HCT116 (cell line): ENCODE measurements at regions not wholly inside any gene's neighbourhood (a gene's known extent, or its start where the extent isn't known, plus 50 kb on each side); places are given as distances from the start of the nearest gene placed in this dataset.

ENCODE experiments used
- ATAC-seq: fragments of 200-7000 bp; cut with Tn5 transposase; 2 replicates; pipeline ENCODE4 v1.9.1; 2020; ENCODE audit warnings: mild to moderate bottlenecking, moderate library complexity
- BruUV-seq: library from RNA; stranded (reverse); fragments of 400-500 nt; replicated peaks from 2 replicates; lab custom pipeline; 2021; lab: Mats Ljungman, UMichigan
- CTCF ChIA-PET: fragments of 300-600 bp; sonication (Branson Sonifier 250); formaldehyde crosslinking; loops from one replicate; lab custom pipeline; 2021; ENCODE audit warnings: antibody characterized with exemption; lab: Charles Lee
- POLR2A ChIA-PET: fragments of 300-600, 350-600 bp; sonication (Branson Sonifier 250); formaldehyde crosslinking; loops from one replicate; lab custom pipeline; 2021; ENCODE audit warnings: antibody characterized with exemption; lab: Charles Lee
- RAD21 ChIA-PET, 2 experiments: fragments of 300-600 bp; sonication (Branson Sonifier 250); formaldehyde crosslinking; loops; one replicate each; lab custom pipeline; 2023; ENCODE audit warnings: low total read pairs in 2 of 2; ENCODE audit not compliant: uncharacterized antibody in 2 of 2, unreplicated experiment in 2 of 2, low non-redundant PET in 1 of 2; lab: Charles Lee
- DNase-seq: peaks from one replicate; pipeline ENCODE4 v3.0.0-alpha.2; 2010; ENCODE audit warnings: low read depth, low spot score
- H2AFZ ChIP-seq: fragments of 200-600 bp; shearing (Covaris generic), sonication (generic); 2 replicates; pipeline ENCODE4 v1.6.1; 2017; ENCODE audit warnings: low read depth, mixed run types, mixed read lengths, antibody characterized with exemption, low read length; ENCODE audit not compliant: poor library complexity, severe bottlenecking
- H3K27ac ChIP-seq: 2 replicates; pipeline ENCODE4 v1.5.1; 2012; ENCODE audit warnings: low read depth, low read length
- H3K27me3 ChIP-seq: fragments of 200-600 bp; sonication (generic); 2 replicates; pipeline ENCODE4 v1.6.1; 2016; ENCODE audit warnings: mixed run types, low read length, mixed read lengths; ENCODE audit not compliant: insufficient read depth
- H3K36me3 ChIP-seq, 2 experiments: fragments of 200-500 bp in 1 of 2; fragments of 200-600 bp in 1 of 2; sonication (Bioruptor generic) in 1 of 2; sonication (generic) in 1 of 2; 2 replicates each; pipeline versions ENCODE4 v1.5.1 to v1.6.1; 2014 to 2016; ENCODE audit warnings: low read length in 2 of 2, inconsistent platforms in 1 of 2, mixed read lengths in 1 of 2, mixed run types in 1 of 2; ENCODE audit not compliant: insufficient read depth in 2 of 2, control insufficient read depth in 1 of 2
- H3K4me1 ChIP-seq, 2 experiments: fragments of 200-600 bp in 1 of 2; sonication (generic) in 1 of 2; 2 replicates each; pipeline versions ENCODE4 v1.5.1 to v1.6.1; 2012 to 2017; ENCODE audit warnings: low read length in 2 of 2, inconsistent platforms in 1 of 2, mild to moderate bottlenecking in 1 of 2, mixed read lengths in 1 of 2, mixed run types in 1 of 2, moderate library complexity in 1 of 2; ENCODE audit not compliant: insufficient read depth in 2 of 2, control insufficient read depth in 1 of 2
- H3K4me2 ChIP-seq: fragments of 200-600 bp; sonication (generic); 2 replicates; pipeline ENCODE4 v1.6.1; 2017; ENCODE audit warnings: mixed run types, low read length, mixed read lengths
- H3K4me3 ChIP-seq, 2 experiments: fragments of 200-600 bp in 1 of 2; sonication (generic) in 1 of 2; replicated peaks in 1 of 2; 2 replicates each; pipeline ENCODE4 v1.5.1; 2011 to 2016; ENCODE audit warnings: low read length in 2 of 2, control low read depth in 1 of 2, low read depth in 1 of 2, mild to moderate bottlenecking in 1 of 2, mixed read lengths in 1 of 2, mixed run types in 1 of 2
- H3K79me2 ChIP-seq: fragments of 200-600 bp; sonication (generic); 2 replicates; pipeline ENCODE4 v1.6.1; 2017; ENCODE audit warnings: mild to moderate bottlenecking, mixed run types, low read length, moderate library complexity, mixed read lengths; ENCODE audit not compliant: insufficient read depth
- H3K9ac ChIP-seq: fragments of 200-600 bp; sonication (generic); 2 replicates; pipeline ENCODE4 v1.6.1; 2016; ENCODE audit warnings: low read length, mixed read lengths
- H3K9me2 ChIP-seq: fragments of 200-600 bp; sonication (generic), shearing (Covaris generic); 2 replicates; pipeline ENCODE4 v1.6.1; 2017; ENCODE audit warnings: mixed run types, mild to moderate bottlenecking, moderate library complexity; ENCODE audit not compliant: insufficient read depth
- H3K9me3 ChIP-seq, 2 experiments: fragments of 200-500 bp in 1 of 2; fragments of 200-600 bp in 1 of 2; sonication (Bioruptor generic) in 1 of 2; sonication (generic) in 1 of 2; 2 replicates each; pipeline ENCODE4 v1.6.1; 2014 to 2017; ENCODE audit warnings: low read length in 2 of 2, mixed read lengths in 2 of 2, inconsistent platforms in 1 of 2, low read depth in 1 of 2, mild to moderate bottlenecking in 1 of 2, mixed run types in 1 of 2, moderate library complexity in 1 of 2; ENCODE audit not compliant: control insufficient read depth in 1 of 2, insufficient read depth in 1 of 2
- H4K20me1 ChIP-seq: fragments of 200-600 bp; sonication (generic), shearing (Covaris generic); 2 replicates; pipeline ENCODE4 v1.6.1; 2017; ENCODE audit warnings: mixed run types, mild to moderate bottlenecking, moderate library complexity; ENCODE audit not compliant: insufficient read depth
- CBX3 ChIP-seq: IDR thresholded peaks from 2 replicates; pipeline ENCODE4 v1.6.1; 2012; ENCODE audit warnings: low read depth
- CEBPB ChIP-seq: IDR thresholded peaks from 2 replicates; pipeline ENCODE4 v1.6.1; 2012; ENCODE audit warnings: low read depth
- EGR1 ChIP-seq: IDR thresholded peaks from 2 replicates; pipeline ENCODE4 v1.6.1; 2012; ENCODE audit warnings: low read depth
- ELF1 ChIP-seq: IDR thresholded peaks from 2 replicates; pipeline ENCODE4 v1.6.1; 2012; ENCODE audit warnings: low read depth, borderline replicate concordance
- EZH2 ChIP-seq: fragments of 200-600 bp; sonication (generic); IDR thresholded peaks from 2 replicates; pipeline ENCODE4 v1.6.1; 2017; ENCODE audit warnings: antibody characterized with exemption, mixed run types
- EZH2phosphoT487 ChIP-seq: fragments of 200-600 bp; IDR thresholded peaks from 2 replicates; pipeline ENCODE4 v1.6.1; 2018; ENCODE audit warnings: antibody characterized with exemption, borderline replicate concordance
- FOSL1 ChIP-seq: IDR thresholded peaks from 2 replicates; pipeline ENCODE4 v1.6.1; 2012; ENCODE audit warnings: low read depth
- POLR2A ChIP-seq: IDR thresholded peaks from 2 replicates; pipeline ENCODE4 v1.7.0; 2011; ENCODE audit warnings: borderline replicate concordance; ENCODE audit not compliant: insufficient read depth, insufficient read length; ENCODE audit errors: extremely low read depth
- RAD21 ChIP-seq: IDR thresholded peaks from 2 replicates; pipeline ENCODE4 v1.6.1; 2012; ENCODE audit warnings: low read depth, mild to moderate bottlenecking
- REST ChIP-seq: IDR thresholded peaks from 2 replicates; pipeline ENCODE4 v1.6.1; 2012; ENCODE audit warnings: low read depth
- SIN3A ChIP-seq: IDR thresholded peaks from 2 replicates; pipeline ENCODE4 v1.6.1; 2012; ENCODE audit warnings: low read depth
- SRF ChIP-seq: IDR thresholded peaks from 2 replicates; pipeline ENCODE4 v1.6.1; 2012; ENCODE audit warnings: low read depth
- TCF7L2 ChIP-seq: IDR thresholded peaks from 2 replicates; pipeline ENCODE4 v1.7.0; 2011; ENCODE audit warnings: borderline replicate concordance, inconsistent platforms; ENCODE audit not compliant: insufficient read depth, insufficient read length; ENCODE audit errors: extremely low read depth
- YY1 ChIP-seq: IDR thresholded peaks from 2 replicates; pipeline ENCODE4 v1.6.1; 2011; ENCODE audit warnings: low read length, low read depth, moderate library complexity, mild to moderate bottlenecking; ENCODE audit not compliant: insufficient replicate concordance; ENCODE audit errors: extremely low read depth
- ZNF274 ChIP-seq: fragments of 200-500 bp; sonication (Bioruptor generic); IDR thresholded peaks from 2 replicates; pipeline ENCODE4 v1.6.1; 2014; ENCODE audit warnings: mild to moderate bottlenecking, low read depth, low read length, inconsistent platforms
- intact Hi-C: fragments of 100-400 bp; cut with micrococcal nuclease; formaldehyde crosslinking; loops from 2 replicates; pipeline ENCODE4 v1.10.0; 2022
- TF ChIP-seq, protein P1 (sequence below), 3 experiments: fragments of 200-600 bp in 1 of 3; sonication (generic) in 1 of 3; IDR thresholded peaks in 2 of 3; conservative IDR thresholded peaks in 1 of 3; 2 replicates each; pipeline ENCODE4 v1.5.1; 2012 to 2017; ENCODE audit warnings: low read depth in 2 of 3, low read length in 2 of 3, antibody characterized with exemption in 1 of 3, borderline replicate concordance in 1 of 3, control low read depth in 1 of 3, mild to moderate bottlenecking in 1 of 3, mixed read lengths in 1 of 3, mixed run types in 1 of 3, moderate library complexity in 1 of 3; ENCODE audit not compliant: insufficient read depth in 1 of 3
- TF ChIP-seq, protein P2 (sequence below): IDR thresholded peaks from 2 replicates; pipeline ENCODE4 v1.6.1; 2011; ENCODE audit warnings: mild to moderate bottlenecking, low read length, moderate library complexity; ENCODE audit not compliant: insufficient replicate concordance; ENCODE audit errors: extremely low read depth
- TF ChIP-seq, protein P3 (sequence below): IDR thresholded peaks from 2 replicates; pipeline ENCODE4 v1.6.1; 2012

DNA sequence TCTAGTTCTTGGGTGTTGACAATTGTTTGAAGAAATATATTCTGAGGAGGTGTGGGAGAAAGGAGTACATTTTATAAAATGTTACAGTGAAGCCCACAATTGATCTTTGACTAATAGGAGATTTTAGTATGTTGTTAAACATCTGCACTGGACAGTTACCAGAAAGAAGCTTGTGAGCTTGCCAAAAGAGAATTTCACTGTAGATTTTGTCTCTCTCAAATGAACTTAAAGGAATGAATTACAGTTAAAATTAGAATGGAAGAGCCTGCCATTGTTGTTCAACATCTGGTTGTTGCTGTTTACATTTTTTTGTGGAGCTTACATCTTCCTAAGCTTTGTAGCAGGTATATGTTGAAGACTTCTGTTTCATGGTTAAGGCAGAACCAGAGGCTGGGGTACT lies 620.5 kb upstream of the CCDC179 start:
- Histone ChIP-seq H2AFZ (no peak overlapping the region), H3K4me3 (no peak overlapping the region), H3K4me2 (no peak overlapping the region), H3K9me2 (no peaks in the 10 kb centered on the region), H3K27ac (no peak overlapping the region), H3K27me3 (no peaks in the 10 kb centered on the region), H3K9ac (no peak overlapping the region), H3K36me3 (no peaks in the 10 kb centered on the region), H3K79me2 (no peaks in the 10 kb centered on the region), H3K4me1 (no peaks in the 10 kb centered on the region), H3K9me3 (peaks cover 9 to 16% of the 10 kb centered on the region in 2 experiments; a peak in 2 of 4 replicates), H4K20me1 (no peaks in the 10 kb centered on the region)
- ATAC-seq (no peak), DNase-seq (no peak)
- ChIA-PET RAD21 (no interaction called here), CTCF (no interaction called here), POLR2A (no interaction called here)
- intact Hi-C loops: no loop called here
- BruUV-seq: no TSS peak
- TF ChIP-seq SRF (no peak), ZNF274 (no peak), EZH2 (no peak), POLR2A (no peak), EZH2phosphoT487 (no peak), FOSL1 (no peak), CEBPB (no peak), CBX3 (no peak), SIN3A (no peak), REST (no peak), YY1 (no peak), TCF7L2 (no peak), EGR1 (no peak), RAD21 (no peak), ELF1 (no peak)
- TF ChIP-seq, protein P1, sequence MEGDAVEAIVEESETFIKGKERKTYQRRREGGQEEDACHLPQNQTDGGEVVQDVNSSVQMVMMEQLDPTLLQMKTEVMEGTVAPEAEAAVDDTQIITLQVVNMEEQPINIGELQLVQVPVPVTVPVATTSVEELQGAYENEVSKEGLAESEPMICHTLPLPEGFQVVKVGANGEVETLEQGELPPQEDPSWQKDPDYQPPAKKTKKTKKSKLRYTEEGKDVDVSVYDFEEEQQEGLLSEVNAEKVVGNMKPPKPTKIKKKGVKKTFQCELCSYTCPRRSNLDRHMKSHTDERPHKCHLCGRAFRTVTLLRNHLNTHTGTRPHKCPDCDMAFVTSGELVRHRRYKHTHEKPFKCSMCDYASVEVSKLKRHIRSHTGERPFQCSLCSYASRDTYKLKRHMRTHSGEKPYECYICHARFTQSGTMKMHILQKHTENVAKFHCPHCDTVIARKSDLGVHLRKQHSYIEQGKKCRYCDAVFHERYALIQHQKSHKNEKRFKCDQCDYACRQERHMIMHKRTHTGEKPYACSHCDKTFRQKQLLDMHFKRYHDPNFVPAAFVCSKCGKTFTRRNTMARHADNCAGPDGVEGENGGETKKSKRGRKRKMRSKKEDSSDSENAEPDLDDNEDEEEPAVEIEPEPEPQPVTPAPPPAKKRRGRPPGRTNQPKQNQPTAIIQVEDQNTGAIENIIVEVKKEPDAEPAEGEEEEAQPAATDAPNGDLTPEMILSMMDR (IDR thresholded peaks at IDR 0.05 in 2 of 3, conservative IDR thresholded peaks at IDR 0.05 in 1 of 3; ENCODE audit: borderline replicate concordance in 1 of 3, insufficient read depth in 1 of 3, low read depth in 2 of 3, low read length in 2 of 3): no peak
- TF ChIP-seq, protein P2, sequence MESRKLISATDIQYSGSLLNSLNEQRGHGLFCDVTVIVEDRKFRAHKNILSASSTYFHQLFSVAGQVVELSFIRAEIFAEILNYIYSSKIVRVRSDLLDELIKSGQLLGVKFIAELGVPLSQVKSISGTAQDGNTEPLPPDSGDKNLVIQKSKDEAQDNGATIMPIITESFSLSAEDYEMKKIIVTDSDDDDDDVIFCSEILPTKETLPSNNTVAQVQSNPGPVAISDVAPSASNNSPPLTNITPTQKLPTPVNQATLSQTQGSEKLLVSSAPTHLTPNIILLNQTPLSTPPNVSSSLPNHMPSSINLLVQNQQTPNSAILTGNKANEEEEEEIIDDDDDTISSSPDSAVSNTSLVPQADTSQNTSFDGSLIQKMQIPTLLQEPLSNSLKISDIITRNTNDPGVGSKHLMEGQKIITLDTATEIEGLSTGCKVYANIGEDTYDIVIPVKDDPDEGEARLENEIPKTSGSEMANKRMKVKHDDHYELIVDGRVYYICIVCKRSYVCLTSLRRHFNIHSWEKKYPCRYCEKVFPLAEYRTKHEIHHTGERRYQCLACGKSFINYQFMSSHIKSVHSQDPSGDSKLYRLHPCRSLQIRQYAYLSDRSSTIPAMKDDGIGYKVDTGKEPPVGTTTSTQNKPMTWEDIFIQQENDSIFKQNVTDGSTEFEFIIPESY: no peak
- TF ChIP-seq, protein P3, sequence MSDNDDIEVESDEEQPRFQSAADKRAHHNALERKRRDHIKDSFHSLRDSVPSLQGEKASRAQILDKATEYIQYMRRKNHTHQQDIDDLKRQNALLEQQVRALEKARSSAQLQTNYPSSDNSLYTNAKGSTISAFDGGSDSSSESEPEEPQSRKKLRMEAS: no peak
- TF ChIP-seq, all 23 proteins: peak for 0
